SH-SY5Y (cell line): ENCODE measurements at regions not wholly inside any gene's neighbourhood (a gene's known extent, or its start where the extent isn't known, plus 50 kb on each side); places are given as distances from the start of the nearest gene placed in this dataset.

ENCODE experiments used
- GATA2 ChIP-seq: IDR thresholded peaks from 2 replicates; pipeline ENCODE4 v1.6.1; 2011; ENCODE audit warnings: mild to moderate bottlenecking, low read depth, low read length
- GATA3 ChIP-seq: IDR thresholded peaks from 2 replicates; pipeline ENCODE4 v1.6.1; 2011; ENCODE audit warnings: low read depth, mild to moderate bottlenecking, low read length, moderate library complexity

- TF ChIP-seq GATA3 (no peak), GATA2 (no peak)
These were observed 770.4 kb upstream of the NDST4 start for GRCh38 chr4:115883847-115884246.
